ENCODE measurements at regions not wholly inside any gene's neighbourhood (a gene's known extent, or its start where the extent isn't known, plus 50 kb on each side); places are given as distances from the start of the nearest gene placed in this dataset.

DNA sequence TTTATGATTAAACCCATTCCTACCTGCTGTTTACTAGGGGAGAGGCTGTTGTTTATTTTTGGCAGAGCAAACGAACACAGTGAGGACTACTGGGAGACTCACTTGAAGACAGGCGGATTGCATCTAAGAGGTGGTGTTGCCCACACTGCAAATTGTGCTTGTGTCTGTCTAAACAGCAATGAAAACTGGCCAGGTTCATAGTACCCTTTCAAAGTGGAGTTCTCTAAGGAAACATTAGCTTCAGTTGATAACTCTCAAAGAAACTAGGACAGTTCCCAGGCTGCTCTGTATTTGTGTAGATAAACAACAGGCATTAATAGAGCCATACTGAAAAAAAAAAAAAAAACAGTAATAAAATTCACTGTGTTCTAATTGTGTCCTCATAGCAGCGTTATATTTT lies 466.0 kb upstream of the RGS6 start:
- TF ChIP-seq POLR2A (IDR thresholded peaks at IDR 0.05) (no peak), CTCF (IDR thresholded peaks at IDR 0.05) (no peak)
- DNase-seq = no peak
- no peaks in the 10 kb centered on the region for H3K9me3 ChIP-seq
- no peaks in the 10 kb centered on the region for H3K4me1 ChIP-seq
- H3K4me3 ChIP-seq = no peak overlapping the region
- H3K27ac ChIP-seq = no peak overlapping the region
- no peaks in the 10 kb centered on the region for H3K27me3 ChIP-seq
- no peaks in the 10 kb centered on the region for H3K36me3 ChIP-seq
- intact Hi-C loops (cut with DNase I; ENCODE audit: low total_unique reads) = no loop called here

- H3K4me1 ChIP-seq = no peaks in the 10 kb centered on the region
- H3K36me3 ChIP-seq = no peaks in the 10 kb centered on the region
- H3K9me3 ChIP-seq = no peaks in the 10 kb centered on the region
- intact Hi-C loops (cut with DNase I; ENCODE audit: low total_unique reads) = no loop called here
- DNase-seq = no peak
- no peaks in the 10 kb centered on the region for H3K27me3 ChIP-seq
- H3K27ac ChIP-seq = no peak overlapping the region
- H3K4me3 ChIP-seq = no peak overlapping the region
- TF ChIP-seq CTCF (IDR thresholded peaks at IDR 0.05) (no peak), POLR2A (IDR thresholded peaks at IDR 0.05) (no peak)
These were observed 465.3 kb upstream of the RGS6 start for GRCh38 chr14:71466946-71467345.

- H3K27me3 ChIP-seq = no peaks in the 10 kb centered on the region
- no peak overlapping the region for H3K27ac ChIP-seq
- no peaks in the 10 kb centered on the region for H3K4me1 ChIP-seq
- no peaks in the 10 kb centered on the region for H3K36me3 ChIP-seq
- intact Hi-C loops (cut with DNase I; ENCODE audit: low total_unique reads) = no loop called here
- no peaks in the 10 kb centered on the region for H3K9me3 ChIP-seq
- no peak for TF ChIP-seq POLR2A (IDR thresholded peaks at IDR 0.05)
- TF ChIP-seq CTCF (IDR thresholded peaks at IDR 0.05) = no peak
- no peak for DNase-seq
- H3K4me3 ChIP-seq = no peak overlapping the region
These were observed 464.8 kb upstream of the RGS6 start for GRCh38 chr14:71467361-71467811.

- no peaks in the 10 kb centered on the region for H3K4me1 ChIP-seq
- H3K27ac ChIP-seq = no peak overlapping the region
These were observed 463.5 kb upstream of the RGS6 start for GRCh38 chr14:71468701-71469100.

More at GRCh38 chr14:71468701-71469100, 463.5 kb upstream of the RGS6 start:
- Histone ChIP-seq H3K27me3 (no peaks in the 10 kb centered on the region), H3K9me3 (no peaks in the 10 kb centered on the region), H3K4me3 (no peak overlapping the region), H3K36me3 (no peaks in the 10 kb centered on the region)
- TF ChIP-seq POLR2A (IDR thresholded peaks at IDR 0.05) (no peak), CTCF (IDR thresholded peaks at IDR 0.05) (no peak)
- no peak for DNase-seq
- intact Hi-C loops (cut with DNase I; ENCODE audit: low total_unique reads) = no loop called here

All from uterus (tissue), 3 donors.